Spleen (tissue), 7 donors: ENCODE measurements at regions not wholly inside any gene's neighbourhood (a gene's known extent, or its start where the extent isn't known, plus 50 kb on each side); places are given as distances from the start of the nearest gene placed in this dataset.

ENCODE experiments used
- CTCF ChIP-seq, 11 experiments: fragments of 200-600 bp in 7 of 11; fragments of 450-650 bp in 4 of 11; sonication (generic) in 4 of 11; IDR thresholded peaks in 8 of 11; conservative IDR thresholded peaks in 3 of 11; 1 replicate in 7 of 11; 2 replicates in 4 of 11; pipeline versions ENCODE4 v1.4.0 to v1.8.0; 2016 to 2021; ENCODE audit warnings: antibody characterized with exemption in 11 of 11, inconsistent platforms in 4 of 11, mild to moderate bottlenecking in 1 of 11
- POLR2A ChIP-seq, 3 donors: fragments of 450-650 bp; IDR thresholded peaks; one replicate each; pipeline ENCODE4 v1.5.1; 2017; ENCODE audit warnings: antibody characterized with exemption in 3 of 3, mild to moderate bottlenecking in 1 of 3
- donor health status: DM: no; HTN: no; CAD: no; lungs with moderate emphysema.
- donor health status: DM: no; HTN: no; CAD: no.
- donor health status: DM: no; HTN: no; CAD: no.

DNA sequence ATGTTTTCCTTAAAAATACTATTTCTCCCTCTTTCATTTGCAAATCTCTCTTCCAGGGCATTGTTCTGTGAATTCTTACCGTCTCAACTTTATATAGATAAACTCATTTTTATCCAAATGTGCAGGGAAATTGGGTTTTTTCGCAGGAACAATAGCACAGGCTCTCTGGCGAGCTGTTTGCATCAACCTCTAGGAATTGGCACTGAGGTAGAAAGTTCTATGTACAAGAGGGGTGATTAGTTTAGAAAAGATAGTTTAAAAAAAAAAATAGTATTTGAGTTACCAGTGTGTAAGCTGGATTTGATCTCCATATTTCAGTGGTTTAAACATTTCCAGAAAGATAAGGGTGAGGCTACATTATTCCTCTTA lies 129.7 kb upstream of the BTN3A2 start:
- TF ChIP-seq CTCF (IDR thresholded peaks at IDR 0.05 in 8 of 11, conservative IDR thresholded peaks at IDR 0.05 in 3 of 11), result no peak
- no peak for TF ChIP-seq POLR2A (IDR thresholded peaks at IDR 0.05)
